HL-60 (cell line): ENCODE measurements at regions not wholly inside any gene's neighbourhood (a gene's known extent, or its start where the extent isn't known, plus 50 kb on each side); places are given as distances from the start of the nearest gene placed in this dataset.

ENCODE experiments used
- DNase-seq, 2 experiments: peaks; one replicate each; pipeline ENCODE4 v3.0.0-alpha.2; 2010 to 2020; ENCODE audit warnings: low read depth in 1 of 2, low spot score in 1 of 2
- H3K27ac ChIP-seq: fragments of 250-450 bp; sonication (Bioruptor Pico); replicated peaks from 2 replicates; pipeline ENCODE4 v1.5.1; 2020; ENCODE audit warnings: mild to moderate bottlenecking, moderate library complexity
- H3K27me3 ChIP-seq: fragments of 250-450 bp; sonication (Bioruptor Pico); 2 replicates; pipeline ENCODE4 v1.5.1; 2021; ENCODE audit warnings: mild to moderate bottlenecking, moderate library complexity; ENCODE audit not compliant: insufficient read depth, poor library complexity, severe bottlenecking
- H3K4me3 ChIP-seq: replicated peaks from 2 replicates; pipeline ENCODE4 v1.5.1; 2011; ENCODE audit warnings: mild to moderate bottlenecking, control low read depth, low read length; ENCODE audit not compliant: insufficient read depth
- GABPA ChIP-seq: IDR thresholded peaks from 2 replicates; pipeline ENCODE4 v1.6.1; 2012; ENCODE audit warnings: low read depth
- POLR2AphosphoS5 ChIP-seq: IDR thresholded peaks from 2 replicates; pipeline ENCODE4 v1.6.1; 2012; ENCODE audit warnings: low read depth
- REST ChIP-seq: IDR thresholded peaks from 2 replicates; pipeline ENCODE4 v1.6.1; 2012; ENCODE audit warnings: low read depth; ENCODE audit not compliant: insufficient replicate concordance
- SPI1 ChIP-seq: IDR thresholded peaks from 2 replicates; pipeline ENCODE4 v1.6.1; 2012; ENCODE audit warnings: low read depth, mild to moderate bottlenecking, borderline replicate concordance
- TF ChIP-seq, protein P1 (sequence below): IDR thresholded peaks from one replicate; pipeline ENCODE4 v1.5.1; 2011; ENCODE audit warnings: low read length, control low read depth, inconsistent platforms; ENCODE audit not compliant: insufficient read depth

GRCh38 chr18:68564351-68564750 is 150.6 kb downstream of the TMX3 start:
- H3K27me3 ChIP-seq: no peaks in the 10 kb centered on the region
- no peak overlapping the region for H3K27ac ChIP-seq
- H3K4me3 ChIP-seq: no peak overlapping the region
- DNase-seq: no peak
- TF ChIP-seq, protein P1, sequence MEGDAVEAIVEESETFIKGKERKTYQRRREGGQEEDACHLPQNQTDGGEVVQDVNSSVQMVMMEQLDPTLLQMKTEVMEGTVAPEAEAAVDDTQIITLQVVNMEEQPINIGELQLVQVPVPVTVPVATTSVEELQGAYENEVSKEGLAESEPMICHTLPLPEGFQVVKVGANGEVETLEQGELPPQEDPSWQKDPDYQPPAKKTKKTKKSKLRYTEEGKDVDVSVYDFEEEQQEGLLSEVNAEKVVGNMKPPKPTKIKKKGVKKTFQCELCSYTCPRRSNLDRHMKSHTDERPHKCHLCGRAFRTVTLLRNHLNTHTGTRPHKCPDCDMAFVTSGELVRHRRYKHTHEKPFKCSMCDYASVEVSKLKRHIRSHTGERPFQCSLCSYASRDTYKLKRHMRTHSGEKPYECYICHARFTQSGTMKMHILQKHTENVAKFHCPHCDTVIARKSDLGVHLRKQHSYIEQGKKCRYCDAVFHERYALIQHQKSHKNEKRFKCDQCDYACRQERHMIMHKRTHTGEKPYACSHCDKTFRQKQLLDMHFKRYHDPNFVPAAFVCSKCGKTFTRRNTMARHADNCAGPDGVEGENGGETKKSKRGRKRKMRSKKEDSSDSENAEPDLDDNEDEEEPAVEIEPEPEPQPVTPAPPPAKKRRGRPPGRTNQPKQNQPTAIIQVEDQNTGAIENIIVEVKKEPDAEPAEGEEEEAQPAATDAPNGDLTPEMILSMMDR: no peak
- TF ChIP-seq POLR2AphosphoS5 (no peak), REST (no peak), GABPA (no peak), SPI1 (no peak)

DNA sequence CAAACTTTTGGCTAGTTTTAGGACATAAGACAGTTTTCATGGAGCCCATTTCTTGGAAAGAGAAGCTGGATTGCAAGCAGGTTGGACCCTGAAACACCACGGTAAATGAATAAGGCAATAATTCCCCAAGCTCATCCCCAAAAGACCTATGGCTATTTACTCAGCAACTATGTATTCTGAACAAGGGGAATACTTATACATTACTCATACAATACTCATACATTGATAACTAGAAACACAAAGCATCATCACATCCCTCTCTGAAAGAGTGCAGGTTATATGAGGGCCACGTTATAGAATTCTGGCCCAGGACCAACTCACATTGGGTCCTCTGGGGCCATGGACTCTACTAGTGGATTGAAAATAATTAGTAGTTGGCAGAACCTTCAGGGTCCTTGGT is 154.8 kb downstream of the TMX3 start:
- Histone ChIP-seq H3K27me3 (peaks cover 2% of the 10 kb centered on the region), H3K4me3 (no peak overlapping the region), H3K27ac (no peak overlapping the region)
- TF ChIP-seq, protein P1: no peak
- TF ChIP-seq POLR2AphosphoS5 (no peak), SPI1 (no peak), GABPA (no peak), REST (no peak)
- no peak for DNase-seq

DNA sequence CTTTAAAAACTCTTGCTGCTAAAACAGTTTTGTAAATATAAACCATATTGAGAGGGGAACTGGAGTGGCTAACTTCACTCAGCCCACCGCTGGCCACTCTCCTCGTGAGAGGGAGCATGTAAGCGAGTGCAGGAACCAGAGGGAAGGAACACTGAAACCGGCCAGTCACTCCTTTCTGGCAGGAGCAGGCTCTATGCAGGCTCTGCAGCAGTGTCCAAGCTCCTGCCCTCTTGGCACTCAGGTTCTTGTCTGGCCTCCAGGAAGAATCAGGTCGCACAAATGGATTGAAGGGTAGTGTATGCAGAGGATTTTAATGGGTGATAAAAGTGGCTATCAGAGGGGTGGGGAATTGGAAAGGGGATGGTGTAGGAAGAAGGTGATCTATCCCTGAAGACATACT is 157.7 kb downstream of the TMX3 start:
- H3K27ac ChIP-seq: no peak overlapping the region
- TF ChIP-seq POLR2AphosphoS5 (no peak), GABPA (no peak), SPI1 (no peak), REST (no peak)
- TF ChIP-seq, protein P1: no peak

More for the DNA sequence above, 157.7 kb downstream of the TMX3 start:
- H3K4me3 ChIP-seq: no peak overlapping the region
- no peak for DNase-seq
- H3K27me3 ChIP-seq: peaks cover 2% of the 10 kb centered on the region
